DOHH2 (cell line): ENCODE measurements at regions not wholly inside any gene's neighbourhood (a gene's known extent, or its start where the extent isn't known, plus 50 kb on each side); places are given as distances from the start of the nearest gene placed in this dataset.

Experiments
- H3F3A ChIP-seq: fragments of 200-600 bp; sonication (generic), shearing (Covaris generic); 2 replicates; pipeline ENCODE4 v1.6.0; 2016; ENCODE audit warnings: antibody characterized with exemption, mild to moderate bottlenecking; ENCODE audit not compliant: control insufficient read depth, insufficient read depth
- H3K27ac ChIP-seq: fragments of 200-600 bp; sonication (generic); 2 replicates; pipeline ENCODE4 v1.5.1; 2014; ENCODE audit warnings: low read depth, mild to moderate bottlenecking, low read length, moderate library complexity
- H3K27me3 ChIP-seq: fragments of 200-600 bp; sonication (generic); 2 replicates; pipeline ENCODE4 v1.6.1; 2014; ENCODE audit warnings: mild to moderate bottlenecking, low read length, mixed read lengths; ENCODE audit not compliant: control insufficient read depth
- H3K36me3 ChIP-seq: fragments of 200-600 bp; sonication (generic); 2 replicates; pipeline ENCODE4 v1.6.1; 2014; ENCODE audit warnings: mild to moderate bottlenecking, low read length, moderate library complexity, mixed read lengths; ENCODE audit not compliant: control insufficient read depth
- H3K4me1 ChIP-seq: fragments of 200-600 bp; sonication (generic); 2 replicates; pipeline ENCODE4 v1.6.1; 2014; ENCODE audit warnings: mild to moderate bottlenecking, low read length, mixed read lengths; ENCODE audit not compliant: control insufficient read depth
- H3K4me2 ChIP-seq: fragments of 200-600 bp; sonication (generic); 2 replicates; pipeline ENCODE4 v1.6.0; 2014; ENCODE audit warnings: mild to moderate bottlenecking, low read length, moderate library complexity
- H3K4me3 ChIP-seq: fragments of 200-600 bp; sonication (generic); 2 replicates; pipeline ENCODE4 v1.5.1; 2014; ENCODE audit warnings: mild to moderate bottlenecking, low read length, mixed read lengths
- H3K79me2 ChIP-seq: fragments of 200-600 bp; sonication (generic); 2 replicates; pipeline ENCODE4 v1.6.1; 2014; ENCODE audit warnings: mild to moderate bottlenecking, low read length, mixed read lengths; ENCODE audit not compliant: control insufficient read depth
- H3K9me2 ChIP-seq: fragments of 200-600 bp; sonication (generic); replicated peaks from 2 replicates; pipeline ENCODE4 v1.6.1; 2014; ENCODE audit warnings: mild to moderate bottlenecking, low read length, mixed read lengths; ENCODE audit not compliant: control insufficient read depth
- H3K9me3 ChIP-seq: fragments of 200-600 bp; sonication (generic); 2 replicates; pipeline ENCODE4 v1.6.1; 2014; ENCODE audit warnings: antibody characterized with exemption, low read length, mixed read lengths; ENCODE audit not compliant: control insufficient read depth, insufficient read depth
- H4K20me1 ChIP-seq: fragments of 200-600 bp; sonication (generic); 2 replicates; pipeline ENCODE4 v1.6.0; 2014; ENCODE audit warnings: low read depth, mild to moderate bottlenecking, antibody characterized with exemption, low read length, moderate library complexity; ENCODE audit not compliant: control insufficient read depth, insufficient read depth
- EZH2phosphoT487 ChIP-seq: fragments of 200-600 bp; sonication (generic); IDR thresholded peaks from 2 replicates; pipeline ENCODE4 v1.6.1; 2017; ENCODE audit warnings: borderline replicate concordance, mild to moderate bottlenecking, antibody characterized with exemption, low read length, moderate library complexity, mixed read lengths
- TF ChIP-seq, protein P1 (sequence below): fragments of 200-600 bp; sonication (generic); IDR thresholded peaks from one replicate; pipeline ENCODE4 v1.5.1; 2014; ENCODE audit warnings: antibody characterized with exemption, mild to moderate bottlenecking, low read depth, low read length; ENCODE audit not compliant: poor library complexity, severe bottlenecking

DNA sequence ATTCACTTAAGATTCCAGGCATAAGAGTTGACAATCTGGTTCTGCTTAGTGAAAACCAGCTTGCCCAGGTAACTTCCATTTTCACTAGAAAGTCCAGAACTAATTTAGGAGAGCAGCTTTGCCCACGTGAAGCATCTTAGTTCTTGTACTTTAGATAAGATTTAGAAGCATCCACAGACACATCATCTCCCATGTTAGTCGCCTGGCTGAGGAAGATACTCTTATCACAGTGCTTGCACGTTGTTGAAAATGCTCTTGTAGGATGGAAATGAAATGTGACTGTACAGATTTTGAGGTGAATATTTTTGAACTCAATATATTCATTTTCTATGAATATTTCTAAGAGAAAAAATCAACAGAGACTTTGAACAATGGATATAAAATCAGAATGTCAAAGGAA lies 159.7 kb downstream of the SOCS6 start:
- H3K79me2 ChIP-seq: no peaks in the 10 kb centered on the region
- H3F3A ChIP-seq: no peaks in the 10 kb centered on the region
- no peaks in the 10 kb centered on the region for H3K36me3 ChIP-seq
- H4K20me1 ChIP-seq: no peaks in the 10 kb centered on the region
- H3K9me2 ChIP-seq: no peaks in the 10 kb centered on the region
- TF ChIP-seq, protein P1, sequence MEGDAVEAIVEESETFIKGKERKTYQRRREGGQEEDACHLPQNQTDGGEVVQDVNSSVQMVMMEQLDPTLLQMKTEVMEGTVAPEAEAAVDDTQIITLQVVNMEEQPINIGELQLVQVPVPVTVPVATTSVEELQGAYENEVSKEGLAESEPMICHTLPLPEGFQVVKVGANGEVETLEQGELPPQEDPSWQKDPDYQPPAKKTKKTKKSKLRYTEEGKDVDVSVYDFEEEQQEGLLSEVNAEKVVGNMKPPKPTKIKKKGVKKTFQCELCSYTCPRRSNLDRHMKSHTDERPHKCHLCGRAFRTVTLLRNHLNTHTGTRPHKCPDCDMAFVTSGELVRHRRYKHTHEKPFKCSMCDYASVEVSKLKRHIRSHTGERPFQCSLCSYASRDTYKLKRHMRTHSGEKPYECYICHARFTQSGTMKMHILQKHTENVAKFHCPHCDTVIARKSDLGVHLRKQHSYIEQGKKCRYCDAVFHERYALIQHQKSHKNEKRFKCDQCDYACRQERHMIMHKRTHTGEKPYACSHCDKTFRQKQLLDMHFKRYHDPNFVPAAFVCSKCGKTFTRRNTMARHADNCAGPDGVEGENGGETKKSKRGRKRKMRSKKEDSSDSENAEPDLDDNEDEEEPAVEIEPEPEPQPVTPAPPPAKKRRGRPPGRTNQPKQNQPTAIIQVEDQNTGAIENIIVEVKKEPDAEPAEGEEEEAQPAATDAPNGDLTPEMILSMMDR: no peak
- TF ChIP-seq EZH2phosphoT487: no peak
- no peaks in the 10 kb centered on the region for H3K9me3 ChIP-seq
- no peaks in the 10 kb centered on the region for H3K4me1 ChIP-seq
- no peak overlapping the region for H3K4me3 ChIP-seq
- H3K27ac ChIP-seq: no peak overlapping the region
- no peaks in the 10 kb centered on the region for H3K27me3 ChIP-seq
- H3K4me2 ChIP-seq: no peak overlapping the region

- Histone ChIP-seq H3K4me2 (no peak overlapping the region), H3K27me3 (no peaks in the 10 kb centered on the region), H3K9me2 (no peaks in the 10 kb centered on the region), H3K9me3 (peaks cover 6% of the 10 kb centered on the region; the same call in 1 of the 2 replicates), H3K79me2 (no peaks in the 10 kb centered on the region), H3K36me3 (no peaks in the 10 kb centered on the region), H3K4me1 (no peaks in the 10 kb centered on the region), H3K4me3 (no peak overlapping the region), H3F3A (no peaks in the 10 kb centered on the region), H4K20me1 (no peaks in the 10 kb centered on the region), H3K27ac (no peak overlapping the region)
- TF ChIP-seq EZH2phosphoT487: no peak
- TF ChIP-seq, protein P1: no peak
Observed at GRCh38 chr18:70446063-70446462, 157.2 kb downstream of the SOCS6 start.

DNA sequence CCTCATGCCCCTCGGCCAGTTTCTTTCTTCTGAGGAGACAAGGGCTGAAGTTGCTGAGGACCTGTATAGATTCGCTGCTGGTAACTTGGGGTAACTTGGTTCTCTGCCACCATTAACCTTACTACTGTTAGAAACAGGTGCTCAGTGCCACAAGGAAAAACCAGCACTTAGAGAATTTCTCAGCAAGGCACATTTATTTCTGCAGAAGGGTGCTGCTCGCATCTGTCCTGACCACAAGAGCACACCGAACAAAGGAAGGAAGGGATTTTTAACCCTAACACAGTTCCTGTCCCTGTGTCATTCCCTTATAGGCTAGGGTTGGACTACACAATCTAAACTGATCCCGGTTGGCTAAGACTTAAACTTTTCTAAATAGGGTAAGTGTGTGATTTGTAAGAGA lies 154.1 kb downstream of the SOCS6 start:
- no peak for TF ChIP-seq EZH2phosphoT487
- TF ChIP-seq, protein P1: no peak
- no peaks in the 10 kb centered on the region for H3F3A ChIP-seq
- H3K4me3 ChIP-seq: no peak overlapping the region
- H3K27ac ChIP-seq: no peak overlapping the region
- H3K4me2 ChIP-seq: no peak overlapping the region
- H3K27me3 ChIP-seq: no peaks in the 10 kb centered on the region
- H3K36me3 ChIP-seq: no peaks in the 10 kb centered on the region
- no peaks in the 10 kb centered on the region for H4K20me1 ChIP-seq
- H3K9me3 ChIP-seq: peaks cover 6% of the 10 kb centered on the region; the same call in 1 of the 2 replicates
- H3K4me1 ChIP-seq: no peaks in the 10 kb centered on the region
- H3K79me2 ChIP-seq: no peaks in the 10 kb centered on the region
- H3K9me2 ChIP-seq: no peaks in the 10 kb centered on the region
